GM19463 (cell line): ENCODE measurements at regions not wholly inside any gene's neighbourhood (a gene's known extent, or its start where the extent isn't known, plus 50 kb on each side); places are given as distances from the start of the nearest gene placed in this dataset.
"Not testable (repeated sequence)": the region's sequence is repeated elsewhere in the genome, so short reads cannot be mapped to it uniquely, and the experiment has no call there.

Experiments
- ATAC-seq: cut with Tn5 transposase; IDR thresholded peaks from one replicate; pipeline ENCODE4 v1.9.1; 2021; ENCODE audit warnings: mild to moderate bottlenecking, moderate library complexity; ENCODE audit not compliant: unreplicated experiment

GRCh38 chr12:127963933-127964332 is 303.0 kb upstream of the TMEM132C start:
- no peak for ATAC-seq

GRCh38 chr12:127964717-127965116 is 302.3 kb upstream of the TMEM132C start:
- no peak for ATAC-seq

GRCh38 chr12:127966331-127966730 is 300.6 kb upstream of the TMEM132C start:
- ATAC-seq = no peak

- ATAC-seq = no peak
Observed at GRCh38 chr12:127970491-127970890, 296.5 kb upstream of the TMEM132C start.

GRCh38 chr12:127980585-127980984 is 286.4 kb upstream of the TMEM132C start:
- no peak for ATAC-seq

GRCh38 chr12:127981875-127982274 is 285.1 kb upstream of the TMEM132C start:
- no peak for ATAC-seq

GRCh38 chr12:127983213-127983791 is 283.7 kb upstream of the TMEM132C start:
- ATAC-seq = not testable (repeated sequence)

GRCh38 chr12:127984386-127985055 is 282.4 kb upstream of the TMEM132C start:
- ATAC-seq = no peak

- no peak for ATAC-seq
Observed at GRCh38 chr12:127987199-127987901, 279.6 kb upstream of the TMEM132C start.

GRCh38 chr12:127991485-127991884 is 275.5 kb upstream of the TMEM132C start:
- no peak for ATAC-seq

- ATAC-seq = no peak
Observed at GRCh38 chr12:127998988-127999387, 268.0 kb upstream of the TMEM132C start.

- ATAC-seq = no peak
Observed at GRCh38 chr12:128004383-128004938, 262.5 kb upstream of the TMEM132C start.

GRCh38 chr12:128007250-128007649 is 259.7 kb upstream of the TMEM132C start:
- ATAC-seq = no peak

- ATAC-seq = no peak
Observed at GRCh38 chr12:128008341-128008740, 258.6 kb upstream of the TMEM132C start.

GRCh38 chr12:128009108-128009507 is 257.9 kb upstream of the TMEM132C start:
- no peak for ATAC-seq

- ATAC-seq = no peak
Observed at GRCh38 chr12:128012110-128012509, 254.9 kb upstream of the TMEM132C start.

GRCh38 chr12:128015276-128015675 is 251.7 kb upstream of the TMEM132C start:
- ATAC-seq = no peak

- no peak for ATAC-seq
Observed at GRCh38 chr12:128018067-128018466, 248.9 kb upstream of the TMEM132C start.

- ATAC-seq = no peak
Observed at GRCh38 chr12:128019996-128020544, 246.9 kb upstream of the TMEM132C start.

- ATAC-seq = no peak
Observed at GRCh38 chr12:128021561-128021960, 245.4 kb upstream of the TMEM132C start.

- no peak for ATAC-seq
Observed at GRCh38 chr12:128025589-128026245, 241.3 kb upstream of the TMEM132C start.
